Mesothelial cell of epicardium (in vitro differentiated cells): ENCODE measurements at regions not wholly inside any gene's neighbourhood (a gene's known extent, or its start where the extent isn't known, plus 50 kb on each side); places are given as distances from the start of the nearest gene placed in this dataset.

Experiments used
- DNase-seq, 2 experiments: peaks; one replicate each; pipeline ENCODE4 v3.0.0; 2021; ENCODE audit warnings: low spot score in 2 of 2; ENCODE audit not compliant: unreplicated experiment in 2 of 2
- H3K27ac Mint-ChIP-seq: 2 replicates; pipeline ENCODE4 v1.8.0; 2021; ENCODE audit warnings: mixed read lengths
- H3K27me3 Mint-ChIP-seq: 2 replicates; pipeline ENCODE4 v1.8.0; 2021; ENCODE audit warnings: low read depth, mixed read lengths
- H3K36me3 Mint-ChIP-seq: 2 replicates; pipeline ENCODE4 v1.8.0; 2021; ENCODE audit warnings: mixed read lengths
- H3K4me1 Mint-ChIP-seq: 2 replicates; pipeline ENCODE4 v1.8.0; 2021; ENCODE audit warnings: mixed read lengths
- H3K4me3 Mint-ChIP-seq: 2 replicates; pipeline ENCODE4 v1.8.0; 2021; ENCODE audit warnings: mild to moderate bottlenecking, moderate library complexity, mixed read lengths
- H3K9me3 Mint-ChIP-seq: 2 replicates; pipeline ENCODE4 v1.8.0; 2021; ENCODE audit warnings: mixed read lengths
- CTCF ChIP-seq: fragments of 200-600 bp; sonication (generic); IDR thresholded peaks from one replicate; pipeline ENCODE4 v1.5.0; 2021; ENCODE audit warnings: antibody characterized with exemption; ENCODE audit not compliant: unreplicated experiment

- Mint-ChIP-seq H3K27ac (no peak overlapping the region), H3K27me3 (peaks cover 23% of the 10 kb centered on the region), H3K4me1 (peaks cover 11% of the 10 kb centered on the region), H3K36me3 (no peaks in the 10 kb centered on the region), H3K9me3 (no peaks in the 10 kb centered on the region), H3K4me3 (no peak overlapping the region)
- TF ChIP-seq CTCF: no peak
- no peak for DNase-seq
These were observed 271.5 kb upstream of the C1orf87 start for GRCh38 chr1:60345049-60345448.

GRCh38 chr1:60343736-60344135, 270.2 kb upstream of the C1orf87 start:
- no peak overlapping the region for H3K4me3 Mint-ChIP-seq
- no peak for DNase-seq
- peaks cover 11% of the 10 kb centered on the region for H3K4me1 Mint-ChIP-seq
- no peaks in the 10 kb centered on the region for H3K9me3 Mint-ChIP-seq
- peaks cover 30% of the 10 kb centered on the region for H3K27me3 Mint-ChIP-seq
- TF ChIP-seq CTCF: no peak
- no peak overlapping the region for H3K27ac Mint-ChIP-seq
- H3K36me3 Mint-ChIP-seq: no peaks in the 10 kb centered on the region

- no peaks in the 10 kb centered on the region for H3K36me3 Mint-ChIP-seq
- H3K4me1 Mint-ChIP-seq: peaks cover 11% of the 10 kb centered on the region
- no peak overlapping the region for H3K27ac Mint-ChIP-seq
- no peak for DNase-seq
- TF ChIP-seq CTCF: no peak
- H3K27me3 Mint-ChIP-seq: peaks cover 35% of the 10 kb centered on the region
- H3K4me3 Mint-ChIP-seq: no peak overlapping the region
- H3K9me3 Mint-ChIP-seq: no peaks in the 10 kb centered on the region
These were observed 269.0 kb upstream of the C1orf87 start for GRCh38 chr1:60342569-60342968.

- no peak for TF ChIP-seq CTCF
- no peak for DNase-seq
- Mint-ChIP-seq H3K4me3 (no peak overlapping the region), H3K27ac (no peak overlapping the region), H3K4me1 (peaks cover 4% of the 10 kb centered on the region), H3K36me3 (no peaks in the 10 kb centered on the region), H3K27me3 (peaks cover 35% of the 10 kb centered on the region), H3K9me3 (no peaks in the 10 kb centered on the region)
These were observed 267.7 kb upstream of the C1orf87 start for GRCh38 chr1:60341274-60341673.

- peaks cover 19% of the 10 kb centered on the region for H3K27me3 Mint-ChIP-seq
- peaks cover 32% of the 10 kb centered on the region for H3K9me3 Mint-ChIP-seq
- no peaks in the 10 kb centered on the region for H3K36me3 Mint-ChIP-seq
These were observed 258.1 kb upstream of the C1orf87 start for GRCh38 chr1:60331647-60332046.

More at GRCh38 chr1:60331647-60332046, 258.1 kb upstream of the C1orf87 start:
- H3K4me1 Mint-ChIP-seq: peaks cover 15% of the 10 kb centered on the region
- DNase-seq: no peak
- H3K4me3 Mint-ChIP-seq: no peak overlapping the region
- TF ChIP-seq CTCF: no peak
- no peak overlapping the region for H3K27ac Mint-ChIP-seq
